H1 (cell line): ENCODE measurements at regions not wholly inside any gene's neighbourhood (a gene's known extent, or its start where the extent isn't known, plus 50 kb on each side); places are given as distances from the start of the nearest gene placed in this dataset.

Experiments
- ATF3 ChIP-seq: IDR thresholded peaks from 2 replicates; pipeline ENCODE4 v1.6.1; 2011; ENCODE audit warnings: low read depth, mild to moderate bottlenecking, low read length; ENCODE audit not compliant: insufficient read depth
- CREB1 ChIP-seq: IDR thresholded peaks from 2 replicates; pipeline ENCODE4 v1.6.1; 2012; ENCODE audit warnings: inconsistent platforms
- SP2 ChIP-seq: IDR thresholded peaks from 2 replicates; pipeline ENCODE4 v1.6.1; 2012; ENCODE audit warnings: mild to moderate bottlenecking, low read length, inconsistent platforms

DNA sequence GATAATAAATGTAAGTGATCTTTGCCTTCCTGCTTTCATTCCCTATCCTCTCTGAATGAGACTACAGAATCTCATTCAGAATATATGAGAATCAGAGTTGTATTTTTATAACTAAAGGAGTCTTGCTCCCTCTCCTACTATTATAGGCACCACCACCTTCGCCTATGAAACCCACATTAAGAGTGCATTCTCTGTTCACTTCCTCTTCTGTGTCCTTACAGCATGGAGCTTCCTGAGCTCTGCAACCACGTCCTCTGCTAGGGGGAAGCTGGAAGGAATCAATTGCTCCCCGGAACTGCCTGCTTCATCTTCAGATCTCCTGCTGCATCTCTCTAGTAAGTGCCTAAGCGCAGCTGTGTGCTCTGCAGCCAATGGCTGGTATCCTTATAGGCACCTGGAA is 820.7 kb downstream of the GRID1 start (continued):
- TF ChIP-seq ATF3, result no peak
- no peak for TF ChIP-seq SP2
- no peak for TF ChIP-seq CREB1
- TF ChIP-seq, all 59 proteins: peak for 0
